ENCODE measurements at regions not wholly inside any gene's neighbourhood (a gene's known extent, or its start where the extent isn't known, plus 50 kb on each side); places are given as distances from the start of the nearest gene placed in this dataset.

DNA sequence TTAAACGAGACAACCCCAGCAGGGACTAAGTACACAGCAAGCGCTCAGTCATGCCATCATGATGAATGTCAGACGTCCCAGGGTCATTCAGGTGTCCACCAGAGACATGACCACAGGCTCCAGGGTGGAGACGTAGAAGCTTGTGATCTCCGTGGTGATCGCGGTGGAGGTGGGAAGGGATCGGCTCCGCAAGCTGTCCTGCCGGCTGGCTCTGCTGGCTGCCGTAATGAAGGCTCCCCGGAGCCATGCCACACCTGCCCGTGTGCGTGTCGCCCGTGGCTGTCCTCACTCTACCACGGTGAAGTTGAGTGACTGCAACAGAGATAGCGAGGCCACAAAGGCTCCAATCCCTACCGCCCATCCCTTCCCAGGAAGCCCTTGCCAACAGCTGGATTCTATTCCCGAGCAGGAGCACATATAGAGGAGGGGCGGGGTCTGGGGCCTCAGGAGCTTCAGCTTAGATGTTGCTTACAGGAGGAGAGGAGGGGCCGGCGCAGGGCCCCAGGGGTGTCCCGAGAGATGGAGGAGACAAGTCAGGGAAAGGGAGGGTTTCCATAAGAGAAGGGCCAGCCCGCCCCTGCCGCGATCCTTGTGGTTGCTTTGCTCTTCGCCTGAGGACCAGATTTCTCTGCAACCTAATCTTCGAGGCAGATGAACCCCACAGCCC is 332.6 kb upstream of the SFSWAP start:
- TF ChIP-seq POLR2A (IDR thresholded peaks at IDR 0.05) (no peak), POLR2AphosphoS5 (IDR thresholded peaks at IDR 0.05) (no peak)

Data from suprapubic skin (tissue), 4 donors.